ENCODE measurements at regions not wholly inside any gene's neighbourhood (a gene's known extent, or its start where the extent isn't known, plus 50 kb on each side); places are given as distances from the start of the nearest gene placed in this dataset.

GRCh38 chr22:23375031-23375827 lies 194.9 kb downstream of the BCR start:
- Histone ChIP-seq H3K36me3 (ENCODE audit: control insufficient read depth, insufficient read depth, low read length) (no peaks in the 10 kb centered on the region), H3K4ac (ENCODE audit: low read depth, low read length) (no peak overlapping the region), H3K23ac (ENCODE audit: low read depth, low read length) (no peak overlapping the region), H3K79me1 (ENCODE audit: low read depth in 1 of 2, low read length in 2 of 2) (no peaks in the 10 kb centered on the region), H3K4me3 (ENCODE audit: insufficient read depth, low read depth, low read length) (no peak overlapping the region), H3K4me2 (ENCODE audit: low read depth, low read length) (no peak overlapping the region), H4K20me1 (ENCODE audit: insufficient read depth, low read length) (no peaks in the 10 kb centered on the region), H4K8ac (ENCODE audit: low read depth in 2 of 2, low read length in 2 of 2) (no peak overlapping the region), H2AK9ac (replicated peaks; ENCODE audit: low read depth, low read length, poor library complexity) (no peak overlapping the region), H4K91ac (ENCODE audit: insufficient read depth, low read depth, low read length) (no peak overlapping the region), H3K9me1 (ENCODE audit: insufficient read depth, low read length) (no peaks in the 10 kb centered on the region), H3K27ac (ENCODE audit: insufficient read depth, low read length) (no peak overlapping the region), H3K56ac (ENCODE audit: extremely low read depth, insufficient read depth, low read length) (no peak overlapping the region), H3K14ac (replicated peaks; ENCODE audit: low read depth, low read length) (no peak overlapping the region), H2BK15ac (ENCODE audit: low read depth, low read length) (no peak overlapping the region), H3K9ac (ENCODE audit: low read depth, low read length) (no peak overlapping the region), H3K9me3 (ENCODE audit: control insufficient read depth, insufficient read depth, low read length) (no peaks in the 10 kb centered on the region), H3K4me1 (ENCODE audit: control insufficient read depth, insufficient read depth, low read length) (no peaks in the 10 kb centered on the region), H2BK20ac (ENCODE audit: low read depth, low read length) (no peak overlapping the region), H3K27me3 (ENCODE audit: control insufficient read depth, insufficient read depth, low read length) (peaks cover 21% of the 10 kb centered on the region), H2BK5ac (ENCODE audit: low read depth, low read length, poor library complexity, severe bottlenecking) (no peak overlapping the region), H2AFZ (replicated peaks; ENCODE audit: low read length, poor library complexity) (no peak overlapping the region), H3K18ac (ENCODE audit: low read depth, low read length) (no peak overlapping the region), H4K5ac (ENCODE audit: low read depth, low read length) (no peak overlapping the region), H2BK120ac (ENCODE audit: low read depth, low read length) (no peak overlapping the region), H2AK5ac (ENCODE audit: low read depth, low read length) (no peak overlapping the region)
- no peak for DNase-seq
- 31% methylated on average over 6 of the region's 14 CpGs; no CpG with 5 or more reads in 1 of the 2 experiments for WGBS, 2 experiments (ENCODE audit: extremely low coverage in 2 of 2, insufficient read length in 1 of 2)
- BruUV-seq (replicated peaks), result no TSS peak
- POLR2A ChIA-PET (ENCODE audit: unreplicated experiment), result no interaction called here
- dilution Hi-C loops (cut with HindIII; ENCODE audit: low sequenced_read_pairs, unreplicated experiment) (no loop called here), in situ Hi-C loops (cut with MboI; ENCODE audit: low sequenced_read_pairs) (no loop called here), intact Hi-C loops (cut with micrococcal nuclease) (no loop called here)
- TF ChIP-seq USF2 (IDR thresholded peaks at IDR 0.05; ENCODE audit: low read depth, low read length) (no peak), MAZ (IDR thresholded peaks at IDR 0.05; ENCODE audit: borderline replicate concordance, low read depth, low read length) (no peak), NFE2L2 (IDR thresholded peaks at IDR 0.05; ENCODE audit: low read depth, low read length) (no peak), CHD1 (IDR thresholded peaks at IDR 0.05; ENCODE audit: low read depth, low read length) (no peak), BHLHE40 (IDR thresholded peaks at IDR 0.05; ENCODE audit: low read depth, low read length) (no peak), POLR2A (IDR thresholded peaks at IDR 0.05; ENCODE audit: low read depth, low read length) (no peak), RCOR1 (IDR thresholded peaks at IDR 0.05; ENCODE audit: insufficient replicate concordance, low read length) (no peak), RFX5 (IDR thresholded peaks at IDR 0.05; ENCODE audit: low read depth, low read length) (no peak), CEBPB (IDR thresholded peaks at IDR 0.05; ENCODE audit: low read depth, low read length) (no peak), MAFK (IDR thresholded peaks at IDR 0.05; ENCODE audit: low read depth, low read length) (no peak), SMC3 (IDR thresholded peaks at IDR 0.05; ENCODE audit: low read depth, low read length) (no peak), FOS (IDR thresholded peaks at IDR 0.05; ENCODE audit: low read depth, low read length) (no peak), MXI1 (IDR thresholded peaks at IDR 0.05; ENCODE audit: borderline replicate concordance, low read depth, low read length) (no peak), ELK1 (IDR thresholded peaks at IDR 0.05; ENCODE audit: borderline replicate concordance, low read depth, low read length) (no peak)
- TF ChIP-seq, protein P1, sequence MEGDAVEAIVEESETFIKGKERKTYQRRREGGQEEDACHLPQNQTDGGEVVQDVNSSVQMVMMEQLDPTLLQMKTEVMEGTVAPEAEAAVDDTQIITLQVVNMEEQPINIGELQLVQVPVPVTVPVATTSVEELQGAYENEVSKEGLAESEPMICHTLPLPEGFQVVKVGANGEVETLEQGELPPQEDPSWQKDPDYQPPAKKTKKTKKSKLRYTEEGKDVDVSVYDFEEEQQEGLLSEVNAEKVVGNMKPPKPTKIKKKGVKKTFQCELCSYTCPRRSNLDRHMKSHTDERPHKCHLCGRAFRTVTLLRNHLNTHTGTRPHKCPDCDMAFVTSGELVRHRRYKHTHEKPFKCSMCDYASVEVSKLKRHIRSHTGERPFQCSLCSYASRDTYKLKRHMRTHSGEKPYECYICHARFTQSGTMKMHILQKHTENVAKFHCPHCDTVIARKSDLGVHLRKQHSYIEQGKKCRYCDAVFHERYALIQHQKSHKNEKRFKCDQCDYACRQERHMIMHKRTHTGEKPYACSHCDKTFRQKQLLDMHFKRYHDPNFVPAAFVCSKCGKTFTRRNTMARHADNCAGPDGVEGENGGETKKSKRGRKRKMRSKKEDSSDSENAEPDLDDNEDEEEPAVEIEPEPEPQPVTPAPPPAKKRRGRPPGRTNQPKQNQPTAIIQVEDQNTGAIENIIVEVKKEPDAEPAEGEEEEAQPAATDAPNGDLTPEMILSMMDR (conservative IDR thresholded peaks at IDR 0.05; ENCODE audit: low read depth, low read length), result no peak
- CTCF ChIA-PET, result no interaction called here
- ATAC-seq (ENCODE audit: low read depth), result no peak

Measured in IMR-90 (cell line).